ENCODE measurements at regions not wholly inside any gene's neighbourhood (a gene's known extent, or its start where the extent isn't known, plus 50 kb on each side); places are given as distances from the start of the nearest gene placed in this dataset.

GRCh38 chr12:127742231-127742630, 524.7 kb upstream of the TMEM132C start:
- DNase-seq (ENCODE audit: low read depth), result no peak
- POLR2A ChIA-PET, result no interaction called here
- CTCF ChIA-PET, result no interaction called here

GRCh38 chr12:127745469-127746212, 521.3 kb upstream of the TMEM132C start:
- no peak for TF ChIP-seq CTCF (IDR thresholded peaks at IDR 0.05; ENCODE audit: insufficient read depth, low read depth, low read length)
- Histone ChIP-seq H3K36me3 (ENCODE audit: control insufficient read depth, insufficient read depth, low read length) (no peaks in the 10 kb centered on the region), H3K4me3 (ENCODE audit: low read depth, low read length) (no peak overlapping the region), H3K27me3 (ENCODE audit: control insufficient read depth, insufficient read depth, low read length) (no peaks in the 10 kb centered on the region; the same call in 1 of the 2 replicates)
- CTCF ChIA-PET, result no interaction called here
- POLR2A ChIA-PET, result no interaction called here
- DNase-seq (ENCODE audit: low read depth), result no peak

More at GRCh38 chr12:127742231-127742630, 524.7 kb upstream of the TMEM132C start:
- no peak overlapping the region for H3K4me3 ChIP-seq (ENCODE audit: low read depth, low read length)
- TF ChIP-seq CTCF (IDR thresholded peaks at IDR 0.05; ENCODE audit: insufficient read depth, low read depth, low read length), result no peak
- H3K27me3 ChIP-seq (ENCODE audit: control insufficient read depth, insufficient read depth, low read length), result no peaks in the 10 kb centered on the region
- no peaks in the 10 kb centered on the region for H3K36me3 ChIP-seq (ENCODE audit: control insufficient read depth, insufficient read depth, low read length)

- CTCF ChIA-PET, result no interaction called here
Observed at GRCh38 chr12:127749416-127749815, 517.6 kb upstream of the TMEM132C start.

GRCh38 chr12:127750076-127750840, 516.7 kb upstream of the TMEM132C start:
- DNase-seq (ENCODE audit: low read depth), result no peak
- no peaks in the 10 kb centered on the region for H3K36me3 ChIP-seq (ENCODE audit: control insufficient read depth, insufficient read depth, low read length)
- ChIA-PET CTCF (no interaction called here), POLR2A (no interaction called here)
- H3K4me3 ChIP-seq (ENCODE audit: low read depth, low read length), result no peak overlapping the region
- H3K27me3 ChIP-seq (ENCODE audit: control insufficient read depth, insufficient read depth, low read length), result no peaks in the 10 kb centered on the region; the same call in 1 of the 2 replicates
- no peak for TF ChIP-seq CTCF (IDR thresholded peaks at IDR 0.05; ENCODE audit: insufficient read depth, low read depth, low read length)

More at GRCh38 chr12:127749416-127749815, 517.6 kb upstream of the TMEM132C start:
- Histone ChIP-seq H3K4me3 (ENCODE audit: low read depth, low read length) (no peak overlapping the region), H3K36me3 (ENCODE audit: control insufficient read depth, insufficient read depth, low read length) (no peaks in the 10 kb centered on the region), H3K27me3 (ENCODE audit: control insufficient read depth, insufficient read depth, low read length) (no peaks in the 10 kb centered on the region; the same call in 1 of the 2 replicates)
- POLR2A ChIA-PET, result no interaction called here
- TF ChIP-seq CTCF (IDR thresholded peaks at IDR 0.05; ENCODE audit: insufficient read depth, low read depth, low read length), result no peak
- DNase-seq (ENCODE audit: low read depth), result no peak

GRCh38 chr12:127752802-127753201, 514.2 kb upstream of the TMEM132C start:
- no peaks in the 10 kb centered on the region for H3K36me3 ChIP-seq (ENCODE audit: control insufficient read depth, insufficient read depth, low read length)
- no peak for DNase-seq (ENCODE audit: low read depth)
- ChIA-PET POLR2A (no interaction called here), CTCF (no interaction called here)
- no peaks in the 10 kb centered on the region; the same call in 1 of the 2 replicates for H3K27me3 ChIP-seq (ENCODE audit: control insufficient read depth, insufficient read depth, low read length)
- no peak overlapping the region for H3K4me3 ChIP-seq (ENCODE audit: low read depth, low read length)
- TF ChIP-seq CTCF (IDR thresholded peaks at IDR 0.05; ENCODE audit: insufficient read depth, low read depth, low read length), result no peak
